DOHH2 (cell line): ENCODE measurements at regions not wholly inside any gene's neighbourhood (a gene's known extent, or its start where the extent isn't known, plus 50 kb on each side); places are given as distances from the start of the nearest gene placed in this dataset.
"Not testable (repeated sequence)": the region's sequence is repeated elsewhere in the genome, so short reads cannot be mapped to it uniquely, and the experiment has no call there.

Source experiments
- H3F3A ChIP-seq: fragments of 200-600 bp; sonication (generic), shearing (Covaris generic); 2 replicates; pipeline ENCODE4 v1.6.0; 2016; ENCODE audit warnings: antibody characterized with exemption, mild to moderate bottlenecking; ENCODE audit not compliant: control insufficient read depth, insufficient read depth
- H3K27ac ChIP-seq: fragments of 200-600 bp; sonication (generic); 2 replicates; pipeline ENCODE4 v1.5.1; 2014; ENCODE audit warnings: low read depth, mild to moderate bottlenecking, low read length, moderate library complexity
- H3K27me3 ChIP-seq: fragments of 200-600 bp; sonication (generic); 2 replicates; pipeline ENCODE4 v1.6.1; 2014; ENCODE audit warnings: mild to moderate bottlenecking, low read length, mixed read lengths; ENCODE audit not compliant: control insufficient read depth
- H3K36me3 ChIP-seq: fragments of 200-600 bp; sonication (generic); 2 replicates; pipeline ENCODE4 v1.6.1; 2014; ENCODE audit warnings: mild to moderate bottlenecking, low read length, moderate library complexity, mixed read lengths; ENCODE audit not compliant: control insufficient read depth
- H3K4me1 ChIP-seq: fragments of 200-600 bp; sonication (generic); 2 replicates; pipeline ENCODE4 v1.6.1; 2014; ENCODE audit warnings: mild to moderate bottlenecking, low read length, mixed read lengths; ENCODE audit not compliant: control insufficient read depth
- H3K4me2 ChIP-seq: fragments of 200-600 bp; sonication (generic); 2 replicates; pipeline ENCODE4 v1.6.0; 2014; ENCODE audit warnings: mild to moderate bottlenecking, low read length, moderate library complexity
- H3K4me3 ChIP-seq: fragments of 200-600 bp; sonication (generic); 2 replicates; pipeline ENCODE4 v1.5.1; 2014; ENCODE audit warnings: mild to moderate bottlenecking, low read length, mixed read lengths
- H3K79me2 ChIP-seq: fragments of 200-600 bp; sonication (generic); 2 replicates; pipeline ENCODE4 v1.6.1; 2014; ENCODE audit warnings: mild to moderate bottlenecking, low read length, mixed read lengths; ENCODE audit not compliant: control insufficient read depth
- H3K9me2 ChIP-seq: fragments of 200-600 bp; sonication (generic); replicated peaks from 2 replicates; pipeline ENCODE4 v1.6.1; 2014; ENCODE audit warnings: mild to moderate bottlenecking, low read length, mixed read lengths; ENCODE audit not compliant: control insufficient read depth
- H3K9me3 ChIP-seq: fragments of 200-600 bp; sonication (generic); 2 replicates; pipeline ENCODE4 v1.6.1; 2014; ENCODE audit warnings: antibody characterized with exemption, low read length, mixed read lengths; ENCODE audit not compliant: control insufficient read depth, insufficient read depth
- H4K20me1 ChIP-seq: fragments of 200-600 bp; sonication (generic); 2 replicates; pipeline ENCODE4 v1.6.0; 2014; ENCODE audit warnings: low read depth, mild to moderate bottlenecking, antibody characterized with exemption, low read length, moderate library complexity; ENCODE audit not compliant: control insufficient read depth, insufficient read depth
- CTCF ChIP-seq: fragments of 200-600 bp; sonication (generic); IDR thresholded peaks from one replicate; pipeline ENCODE4 v1.5.1; 2014; ENCODE audit warnings: antibody characterized with exemption, mild to moderate bottlenecking, low read depth, low read length; ENCODE audit not compliant: poor library complexity, severe bottlenecking
- EZH2phosphoT487 ChIP-seq: fragments of 200-600 bp; sonication (generic); IDR thresholded peaks from 2 replicates; pipeline ENCODE4 v1.6.1; 2017; ENCODE audit warnings: borderline replicate concordance, mild to moderate bottlenecking, antibody characterized with exemption, low read length, moderate library complexity, mixed read lengths

GRCh38 chrX:67004451-67004850 lies 365.6 kb upstream of the EDA2R start:
- Histone ChIP-seq H3K9me2 (no peaks in the 10 kb centered on the region), H3K4me2 (no peak overlapping the region), H3K4me3 (no peak overlapping the region), H3F3A (no peaks in the 10 kb centered on the region), H4K20me1 (no peaks in the 10 kb centered on the region), H3K4me1 (no peaks in the 10 kb centered on the region), H3K27me3 (no peaks in the 10 kb centered on the region), H3K79me2 (no peaks in the 10 kb centered on the region), H3K27ac (no peak overlapping the region), H3K9me3 (no peaks in the 10 kb centered on the region), H3K36me3 (no peaks in the 10 kb centered on the region)
- TF ChIP-seq EZH2phosphoT487 (no peak), CTCF (no peak)

- Histone ChIP-seq H3K4me1 (no peaks in the 10 kb centered on the region), H3K36me3 (no peaks in the 10 kb centered on the region), H3K4me2 (no peak overlapping the region), H3K79me2 (no peaks in the 10 kb centered on the region), H3K9me2 (no peaks in the 10 kb centered on the region), H3K27ac (no peak overlapping the region), H3K27me3 (no peaks in the 10 kb centered on the region), H4K20me1 (no peaks in the 10 kb centered on the region), H3K9me3 (no peaks in the 10 kb centered on the region), H3K4me3 (no peak overlapping the region), H3F3A (no peaks in the 10 kb centered on the region)
- TF ChIP-seq EZH2phosphoT487 = no peak
- no peak for TF ChIP-seq CTCF
These were observed 355.9 kb upstream of the EDA2R start for GRCh38 chrX:66994729-66995128.

GRCh38 chrX:66992077-66992476 lies 353.2 kb upstream of the EDA2R start:
- H3K4me2 ChIP-seq, H3K9me3 ChIP-seq, H3F3A ChIP-seq, H3K79me2 ChIP-seq, H3K27ac ChIP-seq, H3K4me3 ChIP-seq, H4K20me1 ChIP-seq, H3K9me2 ChIP-seq, H3K36me3 ChIP-seq, H3K27me3 ChIP-seq, H3K4me1 ChIP-seq: not testable (repeated sequence)

- H4K20me1 ChIP-seq = no peaks in the 10 kb centered on the region
- TF ChIP-seq EZH2phosphoT487 (no peak), CTCF (no peak)
- no peaks in the 10 kb centered on the region for H3F3A ChIP-seq
- H3K27ac ChIP-seq = no peak overlapping the region
- no peaks in the 10 kb centered on the region for H3K4me1 ChIP-seq
- no peak overlapping the region for H3K4me3 ChIP-seq
- no peaks in the 10 kb centered on the region for H3K36me3 ChIP-seq
- H3K9me2 ChIP-seq = no peaks in the 10 kb centered on the region
- no peaks in the 10 kb centered on the region for H3K27me3 ChIP-seq
- H3K9me3 ChIP-seq = no peaks in the 10 kb centered on the region
- no peak overlapping the region for H3K4me2 ChIP-seq
- no peaks in the 10 kb centered on the region for H3K79me2 ChIP-seq
These were observed 349.5 kb upstream of the EDA2R start for GRCh38 chrX:66988331-66988730.
